Transverse colon (tissue), 4 donors: ENCODE measurements at regions not wholly inside any gene's neighbourhood (a gene's known extent, or its start where the extent isn't known, plus 50 kb on each side); places are given as distances from the start of the nearest gene placed in this dataset.

Experiments used
- CTCF ChIP-seq, 5 experiments: fragments of 200-600 bp in 3 of 5; fragments of 450-650 bp in 2 of 5; sonication (generic) in 3 of 5; IDR thresholded peaks; 1 replicate in 2 of 5; 2 replicates in 3 of 5; pipeline ENCODE4 v1.5.1; 2016 to 2017; ENCODE audit warnings: antibody characterized with exemption in 5 of 5, inconsistent platforms in 3 of 5, mild to moderate bottlenecking in 2 of 5, moderate library complexity in 1 of 5
- POLR2A ChIP-seq: fragments of 450-650 bp; IDR thresholded peaks from one replicate; pipeline ENCODE4 v1.6.1; 2016; ENCODE audit warnings: antibody characterized with exemption, mild to moderate bottlenecking, moderate library complexity
- POLR2AphosphoS5 ChIP-seq, 3 donors: sonication (generic); formaldehyde crosslinking; IDR thresholded peaks; one replicate each; pipeline ENCODE4 v1.6.1; 2016; ENCODE audit warnings: antibody characterized with exemption in 3 of 3

- no peak for TF ChIP-seq POLR2AphosphoS5 (IDR thresholded peaks at IDR 0.05)
- TF ChIP-seq POLR2A: no peak
- TF ChIP-seq CTCF (IDR thresholded peaks at IDR 0.05): no peak
These were observed 74.3 kb upstream of the TNC start for GRCh38 chr9:115192280-115192679.
